Osteoblast (primary cell): ENCODE measurements at regions not wholly inside any gene's neighbourhood (a gene's known extent, or its start where the extent isn't known, plus 50 kb on each side); places are given as distances from the start of the nearest gene placed in this dataset.
"Not testable (repeated sequence)": the region's sequence is repeated elsewhere in the genome, so short reads cannot be mapped to it uniquely, and the experiment has no call there.

Source experiments
- DNase-seq: peaks from one replicate; pipeline ENCODE4 v3.0.0; 2011; ENCODE audit warnings: low spot score, mixed read lengths; ENCODE audit not compliant: insufficient read length; ENCODE audit errors: missing footprints
- H2AFZ ChIP-seq: 2 replicates; pipeline ENCODE4 v1.6.0; 2011; ENCODE audit warnings: mild to moderate bottlenecking, low read length
- H3K27ac ChIP-seq: 2 replicates; pipeline ENCODE4 v1.5.1; 2011; ENCODE audit warnings: mild to moderate bottlenecking, low read depth, low read length, moderate library complexity
- H3K27me3 ChIP-seq: 2 replicates; pipeline ENCODE4 v1.6.0; 2012; ENCODE audit warnings: mild to moderate bottlenecking, control low read depth, inconsistent platforms, low read length, moderate library complexity; ENCODE audit not compliant: insufficient read depth
- H3K36me3 ChIP-seq: 2 replicates; pipeline ENCODE4 v1.5.1; 2011; ENCODE audit warnings: mild to moderate bottlenecking, low read length, control low read depth, moderate library complexity; ENCODE audit not compliant: insufficient read depth
- H3K4me1 ChIP-seq: 2 replicates; pipeline ENCODE4 v1.5.1; 2011; ENCODE audit warnings: mild to moderate bottlenecking, low read length, control low read depth, moderate library complexity; ENCODE audit not compliant: insufficient read depth
- H3K4me2 ChIP-seq: 2 replicates; pipeline ENCODE4 v1.6.0; 2011; ENCODE audit warnings: mild to moderate bottlenecking, low read length; ENCODE audit not compliant: insufficient read depth
- H3K4me3 ChIP-seq: fragments of 200-600 bp; sonication (generic); 3 replicates; pipeline ENCODE4 v1.5.1; 2012; ENCODE audit warnings: mild to moderate bottlenecking, low read length, inconsistent platforms; ENCODE audit not compliant: insufficient read depth
- H3K79me2 ChIP-seq: 2 replicates; pipeline ENCODE4 v1.6.0; 2012; ENCODE audit warnings: mild to moderate bottlenecking, low read length, control low read depth, inconsistent platforms; ENCODE audit not compliant: insufficient read depth
- H3K9me3 ChIP-seq: 2 replicates; pipeline ENCODE4 v1.5.1; 2011; ENCODE audit warnings: low read depth, low read length, control low read depth
- H4K20me1 ChIP-seq: 2 replicates; pipeline ENCODE4 v1.6.0; 2012; ENCODE audit warnings: mild to moderate bottlenecking, low read length, control low read depth; ENCODE audit not compliant: insufficient read depth
- TF ChIP-seq, protein P1 (sequence below): IDR thresholded peaks from 2 replicates; pipeline ENCODE4 v1.5.1; 2011; ENCODE audit warnings: mild to moderate bottlenecking, low read depth, low read length, moderate library complexity; ENCODE audit errors: extremely low read depth

DNA sequence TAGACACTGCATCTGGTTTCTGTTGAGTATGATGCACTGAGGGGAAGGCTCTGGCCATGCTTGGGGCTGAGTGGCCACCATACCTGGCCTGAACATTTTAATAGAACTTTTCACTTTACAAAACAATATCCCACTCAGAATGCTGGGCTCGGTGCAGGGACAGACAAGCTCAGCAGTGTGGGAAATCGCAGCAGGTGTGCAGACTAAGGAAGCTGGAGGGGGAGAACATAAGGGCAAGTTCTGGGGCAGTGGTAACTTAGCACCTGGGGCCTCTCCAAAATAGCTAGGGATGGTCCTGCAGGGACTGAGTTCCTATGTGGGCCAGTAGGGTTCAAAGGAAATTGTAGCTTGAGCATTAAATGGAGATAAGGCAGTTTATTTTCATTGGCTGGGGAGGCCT is 90.9 kb upstream of the RNU6-1 start:
- no peaks in the 10 kb centered on the region for H3K79me2 ChIP-seq
- TF ChIP-seq, protein P1, sequence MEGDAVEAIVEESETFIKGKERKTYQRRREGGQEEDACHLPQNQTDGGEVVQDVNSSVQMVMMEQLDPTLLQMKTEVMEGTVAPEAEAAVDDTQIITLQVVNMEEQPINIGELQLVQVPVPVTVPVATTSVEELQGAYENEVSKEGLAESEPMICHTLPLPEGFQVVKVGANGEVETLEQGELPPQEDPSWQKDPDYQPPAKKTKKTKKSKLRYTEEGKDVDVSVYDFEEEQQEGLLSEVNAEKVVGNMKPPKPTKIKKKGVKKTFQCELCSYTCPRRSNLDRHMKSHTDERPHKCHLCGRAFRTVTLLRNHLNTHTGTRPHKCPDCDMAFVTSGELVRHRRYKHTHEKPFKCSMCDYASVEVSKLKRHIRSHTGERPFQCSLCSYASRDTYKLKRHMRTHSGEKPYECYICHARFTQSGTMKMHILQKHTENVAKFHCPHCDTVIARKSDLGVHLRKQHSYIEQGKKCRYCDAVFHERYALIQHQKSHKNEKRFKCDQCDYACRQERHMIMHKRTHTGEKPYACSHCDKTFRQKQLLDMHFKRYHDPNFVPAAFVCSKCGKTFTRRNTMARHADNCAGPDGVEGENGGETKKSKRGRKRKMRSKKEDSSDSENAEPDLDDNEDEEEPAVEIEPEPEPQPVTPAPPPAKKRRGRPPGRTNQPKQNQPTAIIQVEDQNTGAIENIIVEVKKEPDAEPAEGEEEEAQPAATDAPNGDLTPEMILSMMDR = no peak
- H3K27me3 ChIP-seq = no peaks in the 10 kb centered on the region
- no peaks in the 10 kb centered on the region for H4K20me1 ChIP-seq
- DNase-seq = peak; percentile 1
- peaks cover 12% of the 10 kb centered on the region for H3K4me1 ChIP-seq
- H2AFZ ChIP-seq = no peak overlapping the region
- H3K27ac ChIP-seq = no peak overlapping the region
- H3K4me2 ChIP-seq = no peak overlapping the region
- no peaks in the 10 kb centered on the region for H3K36me3 ChIP-seq
- no peak overlapping the region for H3K4me3 ChIP-seq
- H3K9me3 ChIP-seq = no peaks in the 10 kb centered on the region

DNA sequence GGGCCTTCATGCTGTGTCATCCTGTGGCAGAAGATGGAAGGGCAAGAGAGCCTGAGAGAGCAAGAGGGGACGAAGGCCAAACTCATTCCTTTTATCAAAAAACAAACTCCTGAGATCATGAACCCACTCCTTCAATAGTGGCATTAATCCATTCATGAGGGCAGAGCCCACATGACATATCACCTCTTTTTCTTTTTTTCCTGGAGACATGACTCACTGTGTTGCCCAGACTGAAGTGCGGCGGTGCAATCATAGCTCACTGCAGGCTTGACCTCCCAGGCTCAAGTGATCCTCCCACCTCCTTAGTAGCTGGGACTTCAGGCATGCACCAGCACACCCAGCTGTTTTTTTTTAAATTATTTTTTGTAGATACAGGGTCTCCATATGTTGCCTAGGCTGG is 92.0 kb upstream of the RNU6-1 start:
- no peak for DNase-seq
- no peak overlapping the region for H3K27ac ChIP-seq
- H4K20me1 ChIP-seq = no peaks in the 10 kb centered on the region
- H3K9me3 ChIP-seq = no peaks in the 10 kb centered on the region
- H3K4me2 ChIP-seq = no peak overlapping the region
- H3K36me3 ChIP-seq = no peaks in the 10 kb centered on the region
- no peaks in the 10 kb centered on the region for H3K27me3 ChIP-seq
- H3K4me3 ChIP-seq = no peak overlapping the region
- no peak overlapping the region for H2AFZ ChIP-seq
- no peaks in the 10 kb centered on the region for H3K79me2 ChIP-seq
- peaks cover 12% of the 10 kb centered on the region for H3K4me1 ChIP-seq
- TF ChIP-seq, protein P1 = no peak

DNA sequence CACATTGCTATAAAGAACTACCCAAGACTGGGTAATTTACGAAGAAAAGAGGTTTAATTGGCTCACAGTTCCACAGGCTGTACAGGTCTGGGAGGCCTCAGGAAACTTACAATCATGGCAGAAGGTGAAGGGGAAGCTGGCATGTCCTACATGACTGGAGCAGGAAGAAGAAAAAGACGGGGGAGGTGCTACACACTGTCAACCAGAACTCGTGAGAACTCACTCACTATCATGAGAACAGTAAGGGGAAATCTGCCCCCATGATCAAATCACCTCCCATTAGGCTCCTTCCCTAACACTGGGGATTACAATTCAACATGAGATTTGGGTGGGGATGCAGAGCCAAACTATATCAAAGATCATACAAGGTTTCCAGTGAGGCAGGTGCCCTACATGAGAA is 94.3 kb upstream of the RNU6-1 start:
- H3K4me2 ChIP-seq, H3K4me1 ChIP-seq, H4K20me1 ChIP-seq, H3K27ac ChIP-seq, H3K36me3 ChIP-seq, H3K79me2 ChIP-seq, H3K27me3 ChIP-seq, H3K4me3 ChIP-seq, H3K9me3 ChIP-seq, H2AFZ ChIP-seq, DNase-seq: not testable (repeated sequence)

DNA sequence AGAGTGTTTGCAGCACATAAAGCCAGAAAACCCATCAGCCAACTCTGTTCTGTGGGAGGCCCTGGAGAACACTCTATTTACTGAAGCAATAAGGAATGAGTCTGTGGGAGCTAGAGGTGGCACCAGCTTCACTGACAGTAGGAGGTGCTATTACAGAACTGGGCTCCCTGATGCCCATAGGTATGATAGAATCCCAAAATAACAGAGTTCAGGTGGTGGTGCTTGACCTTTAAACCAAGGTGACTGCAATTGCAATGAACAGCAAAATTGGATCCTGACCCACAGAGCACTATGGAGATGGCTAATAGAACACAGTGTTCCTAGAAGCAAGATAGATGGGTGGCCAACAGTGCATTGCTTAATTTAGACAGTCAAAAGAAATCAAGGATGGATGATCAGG is 95.4 kb upstream of the RNU6-1 start:
- TF ChIP-seq, protein P1 = no peak
- no peak for DNase-seq
- no peak overlapping the region for H3K27ac ChIP-seq
- H2AFZ ChIP-seq = no peak overlapping the region
- H4K20me1 ChIP-seq = no peaks in the 10 kb centered on the region
- H3K4me3 ChIP-seq = no peak overlapping the region
- no peaks in the 10 kb centered on the region for H3K9me3 ChIP-seq
- no peaks in the 10 kb centered on the region for H3K79me2 ChIP-seq
- no peak overlapping the region for H3K4me2 ChIP-seq
- H3K27me3 ChIP-seq = no peaks in the 10 kb centered on the region
- H3K4me1 ChIP-seq = no peaks in the 10 kb centered on the region
- H3K36me3 ChIP-seq = no peaks in the 10 kb centered on the region

DNA sequence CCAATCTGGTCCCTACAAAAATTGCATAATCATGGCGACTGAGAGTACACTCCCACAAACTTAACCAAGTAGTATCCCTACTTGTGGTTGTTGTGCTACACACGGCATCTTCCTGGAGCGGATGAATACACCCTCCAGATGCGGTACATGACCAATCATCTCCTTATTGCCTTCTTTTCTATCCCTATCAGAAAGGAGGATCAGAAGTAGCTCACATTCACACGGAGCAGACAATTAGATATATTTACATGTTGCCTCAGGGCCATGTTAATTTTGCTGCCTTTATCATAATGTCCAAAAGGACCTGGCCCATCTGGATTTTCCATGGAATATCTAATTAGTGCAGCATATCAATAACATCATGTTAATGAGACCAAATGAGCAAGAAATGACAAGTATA is 96.4 kb upstream of the RNU6-1 start:
- H4K20me1 ChIP-seq = no peaks in the 10 kb centered on the region
- H3K9me3 ChIP-seq = no peaks in the 10 kb centered on the region
- no peak overlapping the region for H3K27ac ChIP-seq
- H3K4me3 ChIP-seq = no peak overlapping the region
- no peak overlapping the region for H2AFZ ChIP-seq
- no peaks in the 10 kb centered on the region for H3K36me3 ChIP-seq
- no peak overlapping the region for H3K4me2 ChIP-seq
- no peaks in the 10 kb centered on the region for H3K79me2 ChIP-seq
- H3K4me1 ChIP-seq = no peaks in the 10 kb centered on the region
- no peak for DNase-seq
- TF ChIP-seq, protein P1 = no peak
- H3K27me3 ChIP-seq = no peaks in the 10 kb centered on the region
